ENCODE measurements at regions not wholly inside any gene's neighbourhood (a gene's known extent, or its start where the extent isn't known, plus 50 kb on each side); places are given as distances from the start of the nearest gene placed in this dataset.

GRCh38 chr2:15858466-15858865 lies 81.9 kb upstream of the MYCN start:
- Mint-ChIP-seq H3K36me3 (ENCODE audit: low read depth) (no peaks in the 10 kb centered on the region), H3K4me1 (ENCODE audit: low read depth) (no peaks in the 10 kb centered on the region), H3K4me3 (ENCODE audit: unreplicated experiment) (no peak overlapping the region), H3K27me3 (ENCODE audit: low read depth) (peaks cover 24% of the 10 kb centered on the region), H3K27ac (ENCODE audit: unreplicated experiment) (no peak overlapping the region), H3K9me3 (ENCODE audit: low read depth) (no peaks in the 10 kb centered on the region)
- TF ChIP-seq, protein P1, sequence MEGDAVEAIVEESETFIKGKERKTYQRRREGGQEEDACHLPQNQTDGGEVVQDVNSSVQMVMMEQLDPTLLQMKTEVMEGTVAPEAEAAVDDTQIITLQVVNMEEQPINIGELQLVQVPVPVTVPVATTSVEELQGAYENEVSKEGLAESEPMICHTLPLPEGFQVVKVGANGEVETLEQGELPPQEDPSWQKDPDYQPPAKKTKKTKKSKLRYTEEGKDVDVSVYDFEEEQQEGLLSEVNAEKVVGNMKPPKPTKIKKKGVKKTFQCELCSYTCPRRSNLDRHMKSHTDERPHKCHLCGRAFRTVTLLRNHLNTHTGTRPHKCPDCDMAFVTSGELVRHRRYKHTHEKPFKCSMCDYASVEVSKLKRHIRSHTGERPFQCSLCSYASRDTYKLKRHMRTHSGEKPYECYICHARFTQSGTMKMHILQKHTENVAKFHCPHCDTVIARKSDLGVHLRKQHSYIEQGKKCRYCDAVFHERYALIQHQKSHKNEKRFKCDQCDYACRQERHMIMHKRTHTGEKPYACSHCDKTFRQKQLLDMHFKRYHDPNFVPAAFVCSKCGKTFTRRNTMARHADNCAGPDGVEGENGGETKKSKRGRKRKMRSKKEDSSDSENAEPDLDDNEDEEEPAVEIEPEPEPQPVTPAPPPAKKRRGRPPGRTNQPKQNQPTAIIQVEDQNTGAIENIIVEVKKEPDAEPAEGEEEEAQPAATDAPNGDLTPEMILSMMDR (IDR thresholded peaks at IDR 0.05): no peak
- no peak for DNase-seq (ENCODE audit: low spot score)

GRCh38 chr2:15860051-15860663 lies 80.2 kb upstream of the MYCN start:
- H3K4me3 Mint-ChIP-seq (ENCODE audit: unreplicated experiment): no peak overlapping the region
- TF ChIP-seq, protein P1 (IDR thresholded peaks at IDR 0.05): no peak
- H3K4me1 Mint-ChIP-seq (ENCODE audit: low read depth): no peaks in the 10 kb centered on the region

GRCh38 chr2:15860760-15861159 lies 79.6 kb upstream of the MYCN start:
- Mint-ChIP-seq H3K9me3 (ENCODE audit: low read depth) (no peaks in the 10 kb centered on the region), H3K4me1 (ENCODE audit: low read depth) (no peaks in the 10 kb centered on the region), H3K36me3 (ENCODE audit: low read depth) (no peaks in the 10 kb centered on the region)

More at GRCh38 chr2:15860051-15860663, 80.2 kb upstream of the MYCN start:
- peaks cover 24% of the 10 kb centered on the region for H3K27me3 Mint-ChIP-seq (ENCODE audit: low read depth)
- H3K36me3 Mint-ChIP-seq (ENCODE audit: low read depth): no peaks in the 10 kb centered on the region
- no peaks in the 10 kb centered on the region for H3K9me3 Mint-ChIP-seq (ENCODE audit: low read depth)
- no peak overlapping the region for H3K27ac Mint-ChIP-seq (ENCODE audit: unreplicated experiment)
- DNase-seq (ENCODE audit: low spot score): no peak

GRCh38 chr2:15861172-15861822 lies 79.1 kb upstream of the MYCN start:
- Mint-ChIP-seq H3K36me3 (ENCODE audit: low read depth) (no peaks in the 10 kb centered on the region), H3K4me1 (ENCODE audit: low read depth) (no peaks in the 10 kb centered on the region), H3K27ac (ENCODE audit: unreplicated experiment) (no peak overlapping the region), H3K9me3 (ENCODE audit: low read depth) (no peaks in the 10 kb centered on the region), H3K4me3 (ENCODE audit: unreplicated experiment) (no peak overlapping the region), H3K27me3 (ENCODE audit: low read depth) (peaks cover 29% of the 10 kb centered on the region)
- TF ChIP-seq, protein P1 (IDR thresholded peaks at IDR 0.05): no peak
- no peak for DNase-seq (ENCODE audit: low spot score)

More at GRCh38 chr2:15860760-15861159, 79.6 kb upstream of the MYCN start:
- H3K4me3 Mint-ChIP-seq (ENCODE audit: unreplicated experiment): no peak overlapping the region
- H3K27ac Mint-ChIP-seq (ENCODE audit: unreplicated experiment): no peak overlapping the region
- DNase-seq (ENCODE audit: low spot score): no peak
- peaks cover 29% of the 10 kb centered on the region for H3K27me3 Mint-ChIP-seq (ENCODE audit: low read depth)
- TF ChIP-seq, protein P1 (IDR thresholded peaks at IDR 0.05): no peak

DNA sequence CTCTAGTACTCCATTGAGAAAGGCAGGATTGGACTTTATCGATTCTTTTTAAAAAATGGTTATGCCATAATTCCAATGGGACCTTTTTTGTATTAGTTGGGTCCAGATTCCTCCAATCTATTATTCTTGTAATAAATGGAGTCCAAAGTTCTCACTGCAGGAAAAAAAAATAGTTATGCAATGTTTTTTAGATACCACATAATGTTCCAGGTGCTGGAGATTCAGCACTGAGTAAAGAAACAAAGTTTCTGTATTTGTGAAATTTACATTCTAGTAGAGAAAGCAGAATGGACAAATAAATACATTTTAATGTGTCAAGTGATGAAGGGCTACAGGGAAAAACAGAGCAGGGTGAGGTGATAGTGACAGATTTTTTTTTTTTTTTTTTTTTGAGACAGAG lies 78.5 kb upstream of the MYCN start:
- TF ChIP-seq, protein P1 (IDR thresholded peaks at IDR 0.05): no peak
- Mint-ChIP-seq H3K27ac (ENCODE audit: unreplicated experiment) (no peak overlapping the region), H3K27me3 (ENCODE audit: low read depth) (peaks cover 29% of the 10 kb centered on the region), H3K36me3 (ENCODE audit: low read depth) (no peaks in the 10 kb centered on the region), H3K9me3 (ENCODE audit: low read depth) (peaks cover 4% of the 10 kb centered on the region), H3K4me3 (ENCODE audit: unreplicated experiment) (no peak overlapping the region), H3K4me1 (ENCODE audit: low read depth) (no peaks in the 10 kb centered on the region)
- DNase-seq (ENCODE audit: low spot score): no peak

Measured in chondrocyte (in vitro differentiated cells).